ENCODE measurements at regions not wholly inside any gene's neighbourhood (a gene's known extent, or its start where the extent isn't known, plus 50 kb on each side); places are given as distances from the start of the nearest gene placed in this dataset.

- TF ChIP-seq, protein P1, sequence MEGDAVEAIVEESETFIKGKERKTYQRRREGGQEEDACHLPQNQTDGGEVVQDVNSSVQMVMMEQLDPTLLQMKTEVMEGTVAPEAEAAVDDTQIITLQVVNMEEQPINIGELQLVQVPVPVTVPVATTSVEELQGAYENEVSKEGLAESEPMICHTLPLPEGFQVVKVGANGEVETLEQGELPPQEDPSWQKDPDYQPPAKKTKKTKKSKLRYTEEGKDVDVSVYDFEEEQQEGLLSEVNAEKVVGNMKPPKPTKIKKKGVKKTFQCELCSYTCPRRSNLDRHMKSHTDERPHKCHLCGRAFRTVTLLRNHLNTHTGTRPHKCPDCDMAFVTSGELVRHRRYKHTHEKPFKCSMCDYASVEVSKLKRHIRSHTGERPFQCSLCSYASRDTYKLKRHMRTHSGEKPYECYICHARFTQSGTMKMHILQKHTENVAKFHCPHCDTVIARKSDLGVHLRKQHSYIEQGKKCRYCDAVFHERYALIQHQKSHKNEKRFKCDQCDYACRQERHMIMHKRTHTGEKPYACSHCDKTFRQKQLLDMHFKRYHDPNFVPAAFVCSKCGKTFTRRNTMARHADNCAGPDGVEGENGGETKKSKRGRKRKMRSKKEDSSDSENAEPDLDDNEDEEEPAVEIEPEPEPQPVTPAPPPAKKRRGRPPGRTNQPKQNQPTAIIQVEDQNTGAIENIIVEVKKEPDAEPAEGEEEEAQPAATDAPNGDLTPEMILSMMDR (IDR thresholded peaks at IDR 0.05) = no peak
- DNase-seq (ENCODE audit: low spot score) (no peak), ATAC-seq (ENCODE audit: insufficient number of reproducible peaks, low FRiP score, low read depth) (no peak)
- Histone ChIP-seq H3K4me3 (no peak overlapping the region), H3K36me3 (no peaks in the 10 kb centered on the region), H3K9me3 (no peaks in the 10 kb centered on the region), H3K27ac (no peak overlapping the region), H3K4me1 (ENCODE audit: control insufficient read depth in 1 of 2, low read depth in 2 of 2) (peaks cover 0 to 21% of the 10 kb centered on the region in 2 donors), H3K27me3 (replicated peaks; ENCODE audit: insufficient read depth) (no peaks in the 10 kb centered on the region)
These were observed 1163.4 kb upstream of the AUTS2 start for GRCh38 chr7:68434857-68435256.

- no peak overlapping the region for H3K4me3 ChIP-seq
- no peaks in the 10 kb centered on the region for H3K36me3 ChIP-seq
- no peaks in the 10 kb centered on the region for H3K27me3 ChIP-seq (replicated peaks; ENCODE audit: insufficient read depth)
- ATAC-seq (ENCODE audit: insufficient number of reproducible peaks, low FRiP score, low read depth) (no peak), DNase-seq (ENCODE audit: low spot score) (no peak)
- peaks cover 0 to 14% of the 10 kb centered on the region in 2 donors for H3K4me1 ChIP-seq (ENCODE audit: control insufficient read depth in 1 of 2, low read depth in 2 of 2)
- H3K9me3 ChIP-seq = no peaks in the 10 kb centered on the region
- TF ChIP-seq, protein P1 (IDR thresholded peaks at IDR 0.05) = no peak
- no peak overlapping the region for H3K27ac ChIP-seq
These were observed 1160.3 kb upstream of the AUTS2 start for GRCh38 chr7:68438016-68438415.

DNA sequence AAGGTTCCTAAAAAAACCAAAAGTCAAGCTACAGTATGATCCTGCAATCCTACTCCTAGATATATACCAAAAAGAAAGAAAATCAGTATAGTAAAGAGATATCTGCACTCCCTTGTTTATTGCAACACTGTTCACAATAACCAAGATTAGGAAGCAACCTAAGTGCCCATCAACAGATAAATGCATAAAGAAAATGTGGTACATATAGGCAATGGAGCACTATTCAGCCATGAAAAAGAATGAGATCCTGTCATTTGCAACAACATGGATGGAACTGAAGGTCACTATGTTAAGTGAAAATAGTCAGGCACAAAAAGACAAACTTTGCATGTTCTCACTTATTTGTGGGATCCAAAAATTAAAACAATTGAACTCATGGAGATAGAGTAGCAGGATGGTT lies 1159.5 kb upstream of the AUTS2 start:
- Histone ChIP-seq H3K9me3 (no peaks in the 10 kb centered on the region), H3K27me3 (replicated peaks; ENCODE audit: insufficient read depth) (no peaks in the 10 kb centered on the region), H3K4me1 (ENCODE audit: control insufficient read depth in 1 of 2, low read depth in 2 of 2) (peaks cover 0 to 6% of the 10 kb centered on the region in 2 donors), H3K36me3 (no peaks in the 10 kb centered on the region), H3K4me3 (no peak overlapping the region), H3K27ac (no peak overlapping the region)
- TF ChIP-seq, protein P1 (IDR thresholded peaks at IDR 0.05) = no peak
- ATAC-seq (ENCODE audit: insufficient number of reproducible peaks, low FRiP score, low read depth) (no peak), DNase-seq (ENCODE audit: low spot score) (no peak)

DNA sequence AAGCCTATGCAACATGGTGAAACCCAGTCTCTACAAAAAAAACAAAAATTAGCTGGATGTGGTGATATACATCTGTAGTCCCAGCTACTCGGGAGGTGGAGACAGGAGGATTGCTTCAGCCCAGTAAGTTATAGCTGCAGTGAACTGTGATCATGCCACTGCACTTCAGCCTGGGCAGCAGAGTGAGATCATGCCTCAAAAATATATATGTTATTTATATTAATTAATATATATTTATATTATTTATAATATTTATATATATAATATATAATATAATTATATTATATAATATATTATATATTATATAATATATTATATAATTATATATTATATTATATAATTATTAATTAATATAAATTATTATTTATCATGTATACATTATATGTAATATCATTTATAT lies 1158.4 kb upstream of the AUTS2 start:
- Histone ChIP-seq H3K27ac (no peak overlapping the region), H3K27me3 (replicated peaks; ENCODE audit: insufficient read depth) (no peaks in the 10 kb centered on the region), H3K4me1 (ENCODE audit: control insufficient read depth in 1 of 2, low read depth in 2 of 2) (no peaks in the 10 kb centered on the region), H3K36me3 (no peaks in the 10 kb centered on the region), H3K9me3 (no peaks in the 10 kb centered on the region), H3K4me3 (no peak overlapping the region)
- TF ChIP-seq, protein P1 (IDR thresholded peaks at IDR 0.05) = no peak
- DNase-seq (ENCODE audit: low spot score) = no peak
- no peak for ATAC-seq (ENCODE audit: insufficient number of reproducible peaks, low FRiP score, low read depth)

GRCh38 chr7:68440866-68441265 lies 1157.4 kb upstream of the AUTS2 start:
- TF ChIP-seq, protein P1 (IDR thresholded peaks at IDR 0.05) = no peak

More at GRCh38 chr7:68440866-68441265, 1157.4 kb upstream of the AUTS2 start:
- Histone ChIP-seq H3K4me3 (no peak overlapping the region), H3K27ac (no peak overlapping the region), H3K36me3 (no peaks in the 10 kb centered on the region), H3K4me1 (ENCODE audit: control insufficient read depth in 1 of 2, low read depth in 2 of 2) (no peaks in the 10 kb centered on the region), H3K9me3 (no peaks in the 10 kb centered on the region), H3K27me3 (replicated peaks; ENCODE audit: insufficient read depth) (no peaks in the 10 kb centered on the region)
- ATAC-seq (ENCODE audit: insufficient number of reproducible peaks, low FRiP score, low read depth) (no peak), DNase-seq (ENCODE audit: low spot score) (no peak)
